K562 (cell line): ENCODE measurements at regions not wholly inside any gene's neighbourhood (a gene's known extent, or its start where the extent isn't known, plus 50 kb on each side); places are given as distances from the start of the nearest gene placed in this dataset.

Source experiments
- TF ChIP-seq, protein P1 (sequence below), 2 experiments: fragments of 450-650 bp; formaldehyde crosslinking in 1 of 2; IDR thresholded peaks; 2 replicates each; pipeline versions ENCODE4 v1.4.0 to v1.6.1; 2014 to 2020; ENCODE audit warnings: mild to moderate bottlenecking in 2 of 2, borderline replicate concordance in 1 of 2, low read depth in 1 of 2
- TF ChIP-seq, protein P2 (sequence below): IDR thresholded peaks from 2 replicates; pipeline ENCODE4 v1.6.1; 2014; ENCODE audit warnings: antibody characterized with exemption
- TF ChIP-seq, protein P3 (sequence below): sonication (generic); formaldehyde crosslinking; IDR thresholded peaks from 2 replicates; pipeline ENCODE4 v1.8.0; 2022; ENCODE audit warnings: mild to moderate bottlenecking, missing genetic modification reagents

DNA sequence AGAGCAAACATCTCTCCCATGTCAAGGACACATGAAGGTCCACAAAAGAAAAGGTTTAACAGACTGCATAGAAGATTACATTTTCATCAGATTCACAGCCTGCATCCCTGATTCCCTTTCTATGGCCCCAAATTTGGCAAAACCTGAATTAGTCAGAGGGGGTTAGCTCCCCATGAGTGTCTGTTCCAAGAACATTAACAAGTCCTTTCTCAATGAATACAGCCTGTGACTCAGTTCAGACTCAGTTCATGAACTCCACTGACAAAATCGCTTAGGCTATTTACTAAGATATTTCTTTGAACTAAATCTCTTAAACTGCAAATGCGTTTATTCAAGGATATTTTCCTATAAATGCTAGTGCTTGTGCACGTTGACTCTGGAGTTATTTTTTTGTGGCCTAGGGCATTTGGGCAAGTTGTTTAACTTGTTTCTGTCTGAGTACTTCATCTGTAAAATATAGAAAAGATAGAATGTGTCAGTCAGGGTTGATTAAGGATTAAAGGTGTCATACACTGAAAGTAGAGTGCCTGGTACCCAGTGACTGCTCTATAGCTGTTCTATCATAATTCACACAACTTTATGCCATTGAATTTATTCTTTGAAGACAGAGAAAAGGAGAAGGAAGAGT is 422.6 kb downstream of the HTR1B start (continued):
- TF ChIP-seq, protein P1, sequence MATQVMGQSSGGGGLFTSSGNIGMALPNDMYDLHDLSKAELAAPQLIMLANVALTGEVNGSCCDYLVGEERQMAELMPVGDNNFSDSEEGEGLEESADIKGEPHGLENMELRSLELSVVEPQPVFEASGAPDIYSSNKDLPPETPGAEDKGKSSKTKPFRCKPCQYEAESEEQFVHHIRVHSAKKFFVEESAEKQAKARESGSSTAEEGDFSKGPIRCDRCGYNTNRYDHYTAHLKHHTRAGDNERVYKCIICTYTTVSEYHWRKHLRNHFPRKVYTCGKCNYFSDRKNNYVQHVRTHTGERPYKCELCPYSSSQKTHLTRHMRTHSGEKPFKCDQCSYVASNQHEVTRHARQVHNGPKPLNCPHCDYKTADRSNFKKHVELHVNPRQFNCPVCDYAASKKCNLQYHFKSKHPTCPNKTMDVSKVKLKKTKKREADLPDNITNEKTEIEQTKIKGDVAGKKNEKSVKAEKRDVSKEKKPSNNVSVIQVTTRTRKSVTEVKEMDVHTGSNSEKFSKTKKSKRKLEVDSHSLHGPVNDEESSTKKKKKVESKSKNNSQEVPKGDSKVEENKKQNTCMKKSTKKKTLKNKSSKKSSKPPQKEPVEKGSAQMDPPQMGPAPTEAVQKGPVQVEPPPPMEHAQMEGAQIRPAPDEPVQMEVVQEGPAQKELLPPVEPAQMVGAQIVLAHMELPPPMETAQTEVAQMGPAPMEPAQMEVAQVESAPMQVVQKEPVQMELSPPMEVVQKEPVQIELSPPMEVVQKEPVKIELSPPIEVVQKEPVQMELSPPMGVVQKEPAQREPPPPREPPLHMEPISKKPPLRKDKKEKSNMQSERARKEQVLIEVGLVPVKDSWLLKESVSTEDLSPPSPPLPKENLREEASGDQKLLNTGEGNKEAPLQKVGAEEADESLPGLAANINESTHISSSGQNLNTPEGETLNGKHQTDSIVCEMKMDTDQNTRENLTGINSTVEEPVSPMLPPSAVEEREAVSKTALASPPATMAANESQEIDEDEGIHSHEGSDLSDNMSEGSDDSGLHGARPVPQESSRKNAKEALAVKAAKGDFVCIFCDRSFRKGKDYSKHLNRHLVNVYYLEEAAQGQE (IDR thresholded peaks at IDR 0.05; ENCODE audit: borderline replicate concordance): no peak
- TF ChIP-seq, protein P1 (CRISPR knock-in tag; IDR thresholded peaks at IDR 0.05; ENCODE audit: low read depth): no peak
- TF ChIP-seq, protein P2, sequence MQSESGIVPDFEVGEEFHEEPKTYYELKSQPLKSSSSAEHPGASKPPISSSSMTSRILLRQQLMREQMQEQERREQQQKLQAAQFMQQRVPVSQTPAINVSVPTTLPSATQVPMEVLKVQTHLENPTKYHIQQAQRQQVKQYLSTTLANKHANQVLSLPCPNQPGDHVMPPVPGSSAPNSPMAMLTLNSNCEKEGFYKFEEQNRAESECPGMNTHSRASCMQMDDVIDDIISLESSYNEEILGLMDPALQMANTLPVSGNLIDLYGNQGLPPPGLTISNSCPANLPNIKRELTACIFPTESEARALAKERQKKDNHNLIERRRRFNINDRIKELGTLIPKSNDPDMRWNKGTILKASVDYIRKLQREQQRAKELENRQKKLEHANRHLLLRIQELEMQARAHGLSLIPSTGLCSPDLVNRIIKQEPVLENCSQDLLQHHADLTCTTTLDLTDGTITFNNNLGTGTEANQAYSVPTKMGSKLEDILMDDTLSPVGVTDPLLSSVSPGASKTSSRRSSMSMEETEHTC: no peak
- TF ChIP-seq, protein P3, sequence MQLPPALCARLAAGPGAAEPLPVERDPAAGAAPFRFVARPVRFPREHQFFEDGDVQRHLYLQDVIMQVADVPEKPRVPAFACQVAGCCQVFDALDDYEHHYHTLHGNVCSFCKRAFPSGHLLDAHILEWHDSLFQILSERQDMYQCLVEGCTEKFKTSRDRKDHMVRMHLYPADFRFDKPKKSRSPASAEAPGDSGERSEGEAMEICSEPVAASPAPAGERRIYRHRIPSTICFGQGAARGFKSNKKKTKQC (CRISPR knock-in tag): no peak
